Embryonic facial prominence (tissue), 1 donor: ENCODE measurements at regions not wholly inside any gene's neighbourhood (a gene's known extent, or its start where the extent isn't known, plus 50 kb on each side); places are given as distances from the start of the nearest gene placed in this dataset.

ENCODE experiments used
- DNase-seq: peaks from one replicate; pipeline ENCODE4 v3.0.0-alpha.2; 2016; ENCODE audit errors: extremely low spot score

- DNase-seq: no peak
These were observed 59.3 kb upstream of the UBE2E1 start for GRCh38 chr3:23746441-23746840.

GRCh38 chr3:23747841-23748240, 57.9 kb upstream of the UBE2E1 start:
- no peak for DNase-seq

- DNase-seq: no peak
These were observed 57.2 kb upstream of the UBE2E1 start for GRCh38 chr3:23748398-23749110.

- DNase-seq: no peak
These were observed 56.1 kb upstream of the UBE2E1 start for GRCh38 chr3:23749609-23750008.

- no peak for DNase-seq
These were observed 55.1 kb upstream of the UBE2E1 start for GRCh38 chr3:23750573-23751210.

- DNase-seq: no peak
These were observed 54.5 kb upstream of the UBE2E1 start for GRCh38 chr3:23751212-23751723.

GRCh38 chr3:23752126-23752525, 53.6 kb upstream of the UBE2E1 start:
- DNase-seq: no peak

GRCh38 chr3:23754215-23754614, 51.5 kb upstream of the UBE2E1 start:
- DNase-seq: no peak
